ENCODE measurements at regions not wholly inside any gene's neighbourhood (a gene's known extent, or its start where the extent isn't known, plus 50 kb on each side); places are given as distances from the start of the nearest gene placed in this dataset.

- no peak for ATAC-seq
Measured at GRCh38 chr4:11710453-11711093, 281.9 kb upstream of the HS3ST1 start.

GRCh38 chr4:11704186-11704830 lies 275.6 kb upstream of the HS3ST1 start:
- Mint-ChIP-seq H3K9me3 (peaks cover 56% of the 10 kb centered on the region), H3K4me3 (no peak overlapping the region), H3K27ac (no peak overlapping the region), H3K4me1 (no peaks in the 10 kb centered on the region), H3K27me3 (ENCODE audit: low read depth) (no peaks in the 10 kb centered on the region; the same call in none of the 2 replicates), H3K36me3 (peaks cover 27% of the 10 kb centered on the region)
- no peak for ATAC-seq
- no peak for DNase-seq (ENCODE audit: low spot score)
- TF ChIP-seq GABPB1 (CRISPR knock-in tag; IDR thresholded peaks at IDR 0.05): no peak
- no peak for TF ChIP-seq NR2C2 (CRISPR knock-in tag; IDR thresholded peaks at IDR 0.05)
- TF ChIP-seq NR3C1 (CRISPR knock-in tag; conservative IDR thresholded peaks at IDR 0.05; ENCODE audit: low read depth): no peak
- TF ChIP-seq MAX (CRISPR knock-in tag; IDR thresholded peaks at IDR 0.05): no peak
- TF ChIP-seq ZNF281 (CRISPR knock-in tag; IDR thresholded peaks at IDR 0.05): no peak
- no peak for TF ChIP-seq NFE2L1 (CRISPR knock-in tag; IDR thresholded peaks at IDR 0.05)
- TF ChIP-seq IRF2 (CRISPR knock-in tag; IDR thresholded peaks at IDR 0.05; ENCODE audit: borderline replicate concordance, low read depth): no peak
- TF ChIP-seq SMAD4 (CRISPR knock-in tag; IDR thresholded peaks at IDR 0.05): no peak
- TF ChIP-seq ZNF423 (CRISPR knock-in tag; IDR thresholded peaks at IDR 0.05): no peak
- no peak for TF ChIP-seq ZNF219 (CRISPR knock-in tag; IDR thresholded peaks at IDR 0.05; ENCODE audit: borderline replicate concordance)
- TF ChIP-seq ZNF512 (CRISPR knock-in tag; IDR thresholded peaks at IDR 0.05; ENCODE audit: borderline replicate concordance): no peak
- no peak for TF ChIP-seq E2F1 (CRISPR knock-in tag; IDR thresholded peaks at IDR 0.05)
- TF ChIP-seq ATF6 (CRISPR knock-in tag; IDR thresholded peaks at IDR 0.05): no peak
- no peak for TF ChIP-seq GRHL2 (CRISPR knock-in tag; IDR thresholded peaks at IDR 0.05; ENCODE audit: insufficient replicate concordance, severe bottlenecking)
- ChIA-PET POLR2A (no interaction called here), CTCF (no interaction called here)

More at GRCh38 chr4:11710453-11711093, 281.9 kb upstream of the HS3ST1 start:
- Mint-ChIP-seq H3K4me1 (peaks cover 16% of the 10 kb centered on the region), H3K27ac (no peak overlapping the region), H3K27me3 (ENCODE audit: low read depth) (no peaks in the 10 kb centered on the region; the same call in none of the 2 replicates), H3K9me3 (peaks cover 42% of the 10 kb centered on the region), H3K4me3 (no peak overlapping the region), H3K36me3 (peaks cover 21% of the 10 kb centered on the region)
- POLR2A ChIA-PET: no interaction called here
- CTCF ChIA-PET: no interaction called here
- TF ChIP-seq RELA (CRISPR knock-in tag; IDR thresholded peaks at IDR 0.05; ENCODE audit: borderline replicate concordance) (no peak), ZNF138 (CRISPR knock-in tag; conservative IDR thresholded peaks at IDR 0.05) (no peak), FOXP1 (CRISPR knock-in tag; IDR thresholded peaks at IDR 0.05; ENCODE audit: borderline replicate concordance) (no peak), GABPB1 (CRISPR knock-in tag; IDR thresholded peaks at IDR 0.05) (no peak), ZNF671 (CRISPR knock-in tag; IDR thresholded peaks at IDR 0.05) (no peak), E2F5 (CRISPR knock-in tag; IDR thresholded peaks at IDR 0.05) (no peak)
- no peak for DNase-seq (ENCODE audit: low spot score)
